ENCODE measurements at regions not wholly inside any gene's neighbourhood (a gene's known extent, or its start where the extent isn't known, plus 50 kb on each side); places are given as distances from the start of the nearest gene placed in this dataset.

- Histone ChIP-seq H3K79me1 (replicated peaks; ENCODE audit: low read length, poor library complexity, severe bottlenecking) (no peaks in the 10 kb centered on the region), H4K8ac (ENCODE audit: low read length) (no peak overlapping the region), H2BK12ac (ENCODE audit: low read length in 2 of 2) (no peak overlapping the region), H3K23ac (ENCODE audit: low read length in 2 of 2) (no peak overlapping the region), H3K14ac (ENCODE audit: low read length in 2 of 2) (no peak overlapping the region), H2BK15ac (ENCODE audit: low read depth, poor library complexity, severe bottlenecking) (no peak overlapping the region), H3K18ac (ENCODE audit: low read depth in 1 of 2, low read length in 2 of 2) (no peak overlapping the region), H3K36me3 (ENCODE audit: control insufficient read depth in 1 of 2, insufficient read depth in 2 of 2, low read depth in 1 of 2, low read length in 2 of 2) (no peaks in the 10 kb centered on the region), H2BK5ac (ENCODE audit: low read depth, low read length, poor library complexity, severe bottlenecking) (no peak overlapping the region), H3K27me3 (ENCODE audit: control insufficient read depth in 1 of 2, insufficient read depth in 1 of 2, low read length in 2 of 2) (no peaks in the 10 kb centered on the region), H3K9ac (ENCODE audit: low read length) (no peak overlapping the region), H3K4ac (ENCODE audit: low read depth in 1 of 2, low read length in 2 of 2) (no peak overlapping the region), H4K91ac (ENCODE audit: low read length) (no peak overlapping the region), H3K4me3 (ENCODE audit: insufficient read depth in 1 of 2, low read depth in 1 of 2, low read length in 2 of 2) (no peak overlapping the region), H2AK5ac (ENCODE audit: low read length, severe bottlenecking) (no peak overlapping the region), H3K27ac (ENCODE audit: low read length, poor library complexity, severe bottlenecking) (no peak overlapping the region), H3K4me2 (ENCODE audit: low read length, poor library complexity, severe bottlenecking) (no peak overlapping the region), H3K9me3 (ENCODE audit: control insufficient read depth, low read length) (peaks cover 3% of the 10 kb centered on the region), H2BK120ac (ENCODE audit: low read depth, low read length) (no peak overlapping the region), H2AFZ (ENCODE audit: low read depth, low read length) (no peak overlapping the region), H3K4me1 (ENCODE audit: control insufficient read depth, insufficient read depth, low read depth, low read length) (no peaks in the 10 kb centered on the region)
- no peak for DNase-seq
Measured at GRCh38 chr1:105023719-105024118, 1274.0 kb downstream of the AMY1C start.

- no peaks in the 10 kb centered on the region for H3K36me3 ChIP-seq (ENCODE audit: control insufficient read depth in 1 of 2, insufficient read depth in 2 of 2, low read depth in 1 of 2, low read length in 2 of 2)
- H3K4me1 ChIP-seq (ENCODE audit: control insufficient read depth, insufficient read depth, low read depth, low read length), result no peaks in the 10 kb centered on the region
- H2AK5ac ChIP-seq (ENCODE audit: low read length, severe bottlenecking), result no peak overlapping the region
- H2BK5ac ChIP-seq (ENCODE audit: low read depth, low read length, poor library complexity, severe bottlenecking), result no peak overlapping the region
- H3K23ac ChIP-seq (ENCODE audit: low read length in 2 of 2), result no peak overlapping the region
- no peak overlapping the region for H3K18ac ChIP-seq (ENCODE audit: low read depth in 1 of 2, low read length in 2 of 2)
- no peak overlapping the region for H4K91ac ChIP-seq (ENCODE audit: low read length)
- H3K4me3 ChIP-seq (ENCODE audit: insufficient read depth in 1 of 2, low read depth in 1 of 2, low read length in 2 of 2), result no peak overlapping the region
- no peak overlapping the region for H2BK12ac ChIP-seq (ENCODE audit: low read length in 2 of 2)
- H3K14ac ChIP-seq (ENCODE audit: low read length in 2 of 2), result no peak overlapping the region
- H3K27me3 ChIP-seq (ENCODE audit: control insufficient read depth in 1 of 2, insufficient read depth in 1 of 2, low read length in 2 of 2), result no peaks in the 10 kb centered on the region
- no peak overlapping the region for H2BK15ac ChIP-seq (ENCODE audit: low read depth, poor library complexity, severe bottlenecking)
- WGBS, result 90% methylated on average over 3 of the region's 3 CpGs
- H2AFZ ChIP-seq (ENCODE audit: low read depth, low read length), result no peak overlapping the region
- H3K4me2 ChIP-seq (ENCODE audit: low read length, poor library complexity, severe bottlenecking), result no peak overlapping the region
- H3K9ac ChIP-seq (ENCODE audit: low read length), result no peak overlapping the region
- peak; percentile 1 for DNase-seq
- H3K79me1 ChIP-seq (replicated peaks; ENCODE audit: low read length, poor library complexity, severe bottlenecking), result no peaks in the 10 kb centered on the region
- H3K4ac ChIP-seq (ENCODE audit: low read depth in 1 of 2, low read length in 2 of 2), result no peak overlapping the region
- H3K9me3 ChIP-seq (ENCODE audit: control insufficient read depth, low read length), result peaks cover 3% of the 10 kb centered on the region
- H4K8ac ChIP-seq (ENCODE audit: low read length), result no peak overlapping the region
- H2BK120ac ChIP-seq (ENCODE audit: low read depth, low read length), result no peak overlapping the region
- no peak overlapping the region for H3K27ac ChIP-seq (ENCODE audit: low read length, poor library complexity, severe bottlenecking)
Measured at GRCh38 chr1:105027838-105028471, 1278.3 kb downstream of the AMY1C start.

GRCh38 chr1:105072446-105072845 is 1322.7 kb downstream of the AMY1C start:
- no peaks in the 10 kb centered on the region for H3K4me1 ChIP-seq (ENCODE audit: control insufficient read depth, insufficient read depth, low read depth, low read length)
- no peak for DNase-seq
- no peak overlapping the region for H3K4me2 ChIP-seq (ENCODE audit: low read length, poor library complexity, severe bottlenecking)
- H3K79me1 ChIP-seq (replicated peaks; ENCODE audit: low read length, poor library complexity, severe bottlenecking), result no peaks in the 10 kb centered on the region
- no peak overlapping the region for H2BK5ac ChIP-seq (ENCODE audit: low read depth, low read length, poor library complexity, severe bottlenecking)
- no peak overlapping the region for H3K18ac ChIP-seq (ENCODE audit: low read depth in 1 of 2, low read length in 2 of 2)
- H3K9me3 ChIP-seq (ENCODE audit: control insufficient read depth, low read length), result peaks cover 25% of the 10 kb centered on the region
- no peak overlapping the region for H3K14ac ChIP-seq (ENCODE audit: low read length in 2 of 2)
- H4K8ac ChIP-seq (ENCODE audit: low read length), result no peak overlapping the region
- H3K4ac ChIP-seq (ENCODE audit: low read depth in 1 of 2, low read length in 2 of 2), result no peak overlapping the region
- no peak overlapping the region for H2BK120ac ChIP-seq (ENCODE audit: low read depth, low read length)
- 94% methylated on average over 3 of the region's 3 CpGs for WGBS
- no peak overlapping the region for H2BK12ac ChIP-seq (ENCODE audit: low read length in 2 of 2)
- H3K27me3 ChIP-seq (ENCODE audit: control insufficient read depth in 1 of 2, insufficient read depth in 1 of 2, low read length in 2 of 2), result no peaks in the 10 kb centered on the region
- H3K27ac ChIP-seq (ENCODE audit: low read length, poor library complexity, severe bottlenecking), result no peak overlapping the region
- no peak overlapping the region for H3K9ac ChIP-seq (ENCODE audit: low read length)
- H3K36me3 ChIP-seq (ENCODE audit: control insufficient read depth in 1 of 2, insufficient read depth in 2 of 2, low read depth in 1 of 2, low read length in 2 of 2), result no peaks in the 10 kb centered on the region
- no peak overlapping the region for H2AFZ ChIP-seq (ENCODE audit: low read depth, low read length)
- no peak overlapping the region for H3K23ac ChIP-seq (ENCODE audit: low read length in 2 of 2)
- no peak overlapping the region for H3K4me3 ChIP-seq (ENCODE audit: insufficient read depth in 1 of 2, low read depth in 1 of 2, low read length in 2 of 2)
- no peak overlapping the region for H2AK5ac ChIP-seq (ENCODE audit: low read length, severe bottlenecking)
- H4K91ac ChIP-seq (ENCODE audit: low read length), result no peak overlapping the region
- no peak overlapping the region for H2BK15ac ChIP-seq (ENCODE audit: low read depth, poor library complexity, severe bottlenecking)

GRCh38 chr1:105072850-105073249 is 1323.2 kb downstream of the AMY1C start:
- Histone ChIP-seq H3K14ac (ENCODE audit: low read length in 2 of 2) (no peak overlapping the region), H3K4me3 (ENCODE audit: insufficient read depth in 1 of 2, low read depth in 1 of 2, low read length in 2 of 2) (no peak overlapping the region), H4K8ac (ENCODE audit: low read length) (no peak overlapping the region), H3K4me1 (ENCODE audit: control insufficient read depth, insufficient read depth, low read depth, low read length) (no peaks in the 10 kb centered on the region), H3K9me3 (ENCODE audit: control insufficient read depth, low read length) (peaks cover 21% of the 10 kb centered on the region), H2BK15ac (ENCODE audit: low read depth, poor library complexity, severe bottlenecking) (no peak overlapping the region), H3K18ac (ENCODE audit: low read depth in 1 of 2, low read length in 2 of 2) (no peak overlapping the region), H3K9ac (ENCODE audit: low read length) (no peak overlapping the region), H3K4ac (ENCODE audit: low read depth in 1 of 2, low read length in 2 of 2) (no peak overlapping the region), H2BK5ac (ENCODE audit: low read depth, low read length, poor library complexity, severe bottlenecking) (no peak overlapping the region), H2BK12ac (ENCODE audit: low read length in 2 of 2) (no peak overlapping the region), H2AFZ (ENCODE audit: low read depth, low read length) (no peak overlapping the region), H3K4me2 (ENCODE audit: low read length, poor library complexity, severe bottlenecking) (no peak overlapping the region), H3K36me3 (ENCODE audit: control insufficient read depth in 1 of 2, insufficient read depth in 2 of 2, low read depth in 1 of 2, low read length in 2 of 2) (no peaks in the 10 kb centered on the region), H3K79me1 (replicated peaks; ENCODE audit: low read length, poor library complexity, severe bottlenecking) (no peaks in the 10 kb centered on the region), H3K23ac (ENCODE audit: low read length in 2 of 2) (no peak overlapping the region), H3K27me3 (ENCODE audit: control insufficient read depth in 1 of 2, insufficient read depth in 1 of 2, low read length in 2 of 2) (no peaks in the 10 kb centered on the region), H2BK120ac (ENCODE audit: low read depth, low read length) (no peak overlapping the region), H4K91ac (ENCODE audit: low read length) (no peak overlapping the region), H3K27ac (ENCODE audit: low read length, poor library complexity, severe bottlenecking) (no peak overlapping the region), H2AK5ac (ENCODE audit: low read length, severe bottlenecking) (no peak overlapping the region)
- no peak for DNase-seq
- 96% methylated on average over 2 of the region's 3 CpGs for WGBS
